Lower leg skin (tissue), 3 donors: ENCODE measurements at regions not wholly inside any gene's neighbourhood (a gene's known extent, or its start where the extent isn't known, plus 50 kb on each side); places are given as distances from the start of the nearest gene placed in this dataset.

ENCODE experiments used
- POLR2A ChIP-seq, 2 donors: fragments of 450-650 bp; IDR thresholded peaks; one replicate each; pipeline ENCODE4 v1.6.1; 2016 to 2017; ENCODE audit warnings: antibody characterized with exemption in 2 of 2, mild to moderate bottlenecking in 1 of 2, moderate library complexity in 1 of 2
- TF ChIP-seq, protein P1 (sequence below), 3 donors: fragments of 450-650 bp; IDR thresholded peaks; one replicate each; pipeline ENCODE4 v1.5.1; 2016; ENCODE audit warnings: antibody characterized with exemption in 3 of 3, mild to moderate bottlenecking in 3 of 3, moderate library complexity in 2 of 3

DNA sequence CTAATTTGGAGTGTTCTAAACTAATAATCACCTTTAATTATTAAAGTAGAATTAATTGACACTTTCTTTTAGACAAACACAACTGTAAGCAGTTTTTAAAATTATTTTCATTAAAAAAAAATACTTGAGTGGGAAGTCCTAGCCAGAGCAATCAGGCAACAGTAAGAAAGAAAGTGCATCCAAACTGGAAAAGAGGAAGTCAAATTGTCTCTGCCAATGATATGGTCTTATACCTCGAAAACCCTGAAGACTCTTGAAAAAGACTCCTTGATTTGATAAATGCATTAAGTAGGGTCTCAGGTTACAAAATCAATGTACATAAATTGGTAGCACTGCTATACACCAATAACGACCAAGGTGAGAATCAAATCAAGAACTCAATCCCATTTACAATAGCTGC is 83.0 kb upstream of the GADD45A start:
- TF ChIP-seq POLR2A (IDR thresholded peaks at IDR 0.05), result no peak
- TF ChIP-seq, protein P1, sequence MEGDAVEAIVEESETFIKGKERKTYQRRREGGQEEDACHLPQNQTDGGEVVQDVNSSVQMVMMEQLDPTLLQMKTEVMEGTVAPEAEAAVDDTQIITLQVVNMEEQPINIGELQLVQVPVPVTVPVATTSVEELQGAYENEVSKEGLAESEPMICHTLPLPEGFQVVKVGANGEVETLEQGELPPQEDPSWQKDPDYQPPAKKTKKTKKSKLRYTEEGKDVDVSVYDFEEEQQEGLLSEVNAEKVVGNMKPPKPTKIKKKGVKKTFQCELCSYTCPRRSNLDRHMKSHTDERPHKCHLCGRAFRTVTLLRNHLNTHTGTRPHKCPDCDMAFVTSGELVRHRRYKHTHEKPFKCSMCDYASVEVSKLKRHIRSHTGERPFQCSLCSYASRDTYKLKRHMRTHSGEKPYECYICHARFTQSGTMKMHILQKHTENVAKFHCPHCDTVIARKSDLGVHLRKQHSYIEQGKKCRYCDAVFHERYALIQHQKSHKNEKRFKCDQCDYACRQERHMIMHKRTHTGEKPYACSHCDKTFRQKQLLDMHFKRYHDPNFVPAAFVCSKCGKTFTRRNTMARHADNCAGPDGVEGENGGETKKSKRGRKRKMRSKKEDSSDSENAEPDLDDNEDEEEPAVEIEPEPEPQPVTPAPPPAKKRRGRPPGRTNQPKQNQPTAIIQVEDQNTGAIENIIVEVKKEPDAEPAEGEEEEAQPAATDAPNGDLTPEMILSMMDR (IDR thresholded peaks at IDR 0.05), result no peak
